Naive thymus-derived CD8-positive, alpha-beta T cell (primary cell): ENCODE measurements at regions not wholly inside any gene's neighbourhood (a gene's known extent, or its start where the extent isn't known, plus 50 kb on each side); places are given as distances from the start of the nearest gene placed in this dataset.

Experiments
- ATAC-seq, 2 donors: fragments of 150-1000 bp; cut with Tn5 transposase in 1 of 2; sonication (Bioruptor Pico), chemical (Tn5 transposase) in 1 of 2; 1 replicate in 1 of 2; 2 replicates in 1 of 2; pipeline ENCODE4 v1.10.0; 2021; ENCODE audit warnings: mild to moderate bottlenecking in 2 of 2, moderate library complexity in 2 of 2
- POLR2A ChIA-PET: fragments of 350-600 bp; sonication (Branson Sonifier 250); formaldehyde crosslinking; loops from one replicate; lab custom pipeline; 2021; ENCODE audit warnings: antibody characterized with exemption; lab: Charles Lee
- DNase-seq, 10 donors: peaks; one replicate each; pipeline versions ENCODE4 v3.0.0 to v3.0.0-alpha.2; 2020 to 2022
- H3K27ac Mint-ChIP-seq, 10 donors: one replicate each; pipeline ENCODE4 v1.8.0; 2020 to 2022; ENCODE audit warnings: mild to moderate bottlenecking in 10 of 10, mixed read lengths in 10 of 10, moderate library complexity in 4 of 10, inconsistent platforms in 1 of 10
- H3K27me3 Mint-ChIP-seq, 5 donors: one replicate each; pipeline ENCODE4 v1.8.0; 2021 to 2022; ENCODE audit warnings: mixed read lengths in 5 of 5
- H3K36me3 Mint-ChIP-seq, 3 donors: one replicate each; pipeline ENCODE4 v1.8.0; 2020 to 2022; ENCODE audit warnings: mixed read lengths in 3 of 3, mild to moderate bottlenecking in 2 of 3, inconsistent platforms in 1 of 3
- H3K4me1 Mint-ChIP-seq, 4 donors: one replicate each; pipeline ENCODE4 v1.8.0; 2021 to 2022; ENCODE audit warnings: mixed read lengths in 4 of 4
- H3K4me3 Mint-ChIP-seq, 10 donors: one replicate each; pipeline ENCODE4 v1.8.0; 2020 to 2022; ENCODE audit warnings: mild to moderate bottlenecking in 10 of 10, mixed read lengths in 10 of 10, moderate library complexity in 6 of 10, inconsistent platforms in 1 of 10
- H3K9me3 Mint-ChIP-seq, 9 donors: one replicate each; pipeline ENCODE4 v1.8.0; 2020 to 2022; ENCODE audit warnings: mixed read lengths in 9 of 9, mild to moderate bottlenecking in 3 of 9, inconsistent platforms in 1 of 9, moderate library complexity in 1 of 9

DNA sequence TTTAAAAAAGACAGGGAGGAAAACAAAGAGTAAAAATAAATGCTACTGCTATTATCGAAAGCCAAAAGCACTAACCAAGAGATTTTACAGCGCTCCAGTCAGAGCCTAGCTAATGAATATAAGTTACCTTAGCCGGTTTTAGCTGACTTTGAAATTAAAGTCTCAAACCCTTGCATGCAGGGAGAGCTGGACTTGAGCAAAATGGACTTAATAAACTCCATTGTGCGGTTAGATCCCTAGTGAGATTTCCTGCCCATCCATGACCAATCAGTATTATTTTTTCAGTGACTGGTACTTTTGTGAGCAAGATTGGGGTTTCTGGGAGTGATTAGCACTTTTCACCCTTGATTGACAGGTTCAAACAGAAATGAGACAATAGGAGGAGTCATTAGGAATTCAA is 333.4 kb upstream of the ADGRL2 start:
- Mint-ChIP-seq H3K27ac (no peak overlapping the region), H3K36me3 (no peaks in the 10 kb centered on the region), H3K9me3 (peaks cover 0 to 11% (median 0%) of the 10 kb centered on the region in 9 donors), H3K4me1 (no peaks in the 10 kb centered on the region), H3K27me3 (peaks cover 0 to 3% (median 0%) of the 10 kb centered on the region in 5 donors), H3K4me3 (no peak overlapping the region)
- DNase-seq (no peak), ATAC-seq (no peak)
- POLR2A ChIA-PET: no interaction called here

DNA sequence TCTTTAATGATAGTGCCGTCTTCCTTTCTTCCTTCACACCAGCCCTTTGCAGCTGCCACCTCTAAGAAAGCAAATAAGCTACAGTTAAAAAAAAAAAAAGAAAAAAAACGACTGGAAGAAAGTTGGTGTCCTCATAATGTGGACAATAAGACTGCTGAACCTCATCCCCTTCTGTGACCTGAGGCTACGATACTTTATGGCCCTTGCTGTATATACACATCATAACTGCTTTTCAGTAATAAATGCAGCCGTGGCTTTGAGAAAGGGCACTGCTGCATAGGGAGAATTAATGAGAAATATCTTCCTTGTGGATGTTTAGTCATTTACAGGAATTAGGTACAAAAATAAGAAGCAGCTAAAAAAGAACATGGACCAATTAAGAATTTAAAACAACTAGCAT is 333.8 kb upstream of the ADGRL2 start:
- POLR2A ChIA-PET: no interaction called here
- peaks cover 0 to 3% (median 0%) of the 10 kb centered on the region in 5 donors for H3K27me3 Mint-ChIP-seq

DNA sequence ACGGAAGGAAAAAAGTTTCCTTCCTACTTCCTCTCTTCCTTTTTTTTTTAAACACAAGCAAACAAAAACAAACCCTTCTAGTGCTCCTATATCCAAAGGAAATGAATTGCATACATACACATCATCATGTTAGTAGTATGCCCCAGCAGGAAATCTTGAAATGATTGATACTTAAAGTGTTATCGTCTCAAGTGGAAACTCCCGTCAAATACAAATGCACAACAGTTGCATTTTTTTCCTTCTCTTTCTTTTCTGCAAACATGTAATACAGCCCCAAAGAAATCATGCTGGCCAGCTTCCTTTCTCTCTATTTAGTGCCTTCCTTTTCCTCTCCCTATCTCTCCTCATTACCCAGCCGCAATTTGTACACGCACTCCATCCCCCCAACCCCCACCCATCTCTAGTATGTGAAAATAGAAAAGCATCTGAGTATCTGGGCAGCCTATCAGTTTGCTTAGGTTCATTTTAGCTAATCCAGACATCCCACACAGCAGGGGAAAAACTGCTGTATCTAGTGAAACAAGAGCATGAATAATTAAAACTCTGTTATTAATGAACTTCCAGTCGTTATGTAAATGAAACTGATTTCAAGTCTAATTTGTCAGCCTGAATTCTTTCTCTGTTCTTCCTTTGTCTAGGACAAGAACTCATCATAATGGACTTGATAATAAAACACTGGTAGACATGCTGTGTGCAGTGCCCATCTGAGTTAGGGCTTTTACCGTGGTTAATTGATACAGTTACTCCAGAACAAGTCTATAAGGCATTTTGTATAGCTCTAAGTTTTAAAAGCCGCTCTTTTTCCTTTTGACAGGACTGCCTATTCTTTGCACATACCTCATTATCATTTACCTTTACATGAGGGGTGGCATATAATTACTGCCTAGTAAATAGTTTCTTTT is 336.5 kb upstream of the ADGRL2 start:
- H3K4me3 Mint-ChIP-seq: no peak overlapping the region
- no peaks in the 10 kb centered on the region for H3K36me3 Mint-ChIP-seq
- no peak for ATAC-seq
- no peaks in the 10 kb centered on the region for H3K4me1 Mint-ChIP-seq
- H3K27me3 Mint-ChIP-seq: peaks cover 0 to 7% (median 0%) of the 10 kb centered on the region in 5 donors
- DNase-seq: no peak
- H3K27ac Mint-ChIP-seq: no peak overlapping the region
- POLR2A ChIA-PET: no interaction called here
- peaks cover 0 to 20% (median 0%) of the 10 kb centered on the region in 9 donors for H3K9me3 Mint-ChIP-seq

More for the DNA sequence above, 333.8 kb upstream of the ADGRL2 start:
- Mint-ChIP-seq H3K4me3 (no peak overlapping the region), H3K9me3 (peaks cover 0 to 11% (median 0%) of the 10 kb centered on the region in 9 donors), H3K27ac (no peak overlapping the region), H3K36me3 (no peaks in the 10 kb centered on the region), H3K4me1 (no peaks in the 10 kb centered on the region)
- DNase-seq: no peak
- no peak for ATAC-seq

DNA sequence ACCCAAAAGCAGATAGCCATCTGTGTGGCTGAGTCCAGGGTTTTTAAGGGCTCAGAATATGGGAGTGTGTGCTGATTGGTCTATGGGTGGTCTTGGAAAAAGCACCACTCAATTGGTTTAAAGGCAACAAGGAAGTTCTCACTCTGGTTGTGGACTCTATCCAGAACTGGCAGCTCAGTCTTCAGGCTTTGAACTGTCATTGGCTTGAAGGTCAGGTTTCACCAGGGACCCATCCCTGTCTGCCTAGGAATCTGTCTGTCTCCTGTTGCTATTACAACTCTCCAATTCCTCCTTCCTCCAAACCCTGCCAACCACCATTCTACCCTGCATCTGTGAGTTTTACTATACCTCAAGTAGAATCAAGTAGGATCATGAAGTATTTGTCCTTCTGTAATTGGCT is 341.7 kb upstream of the ADGRL2 start:
- POLR2A ChIA-PET: no interaction called here

DNA sequence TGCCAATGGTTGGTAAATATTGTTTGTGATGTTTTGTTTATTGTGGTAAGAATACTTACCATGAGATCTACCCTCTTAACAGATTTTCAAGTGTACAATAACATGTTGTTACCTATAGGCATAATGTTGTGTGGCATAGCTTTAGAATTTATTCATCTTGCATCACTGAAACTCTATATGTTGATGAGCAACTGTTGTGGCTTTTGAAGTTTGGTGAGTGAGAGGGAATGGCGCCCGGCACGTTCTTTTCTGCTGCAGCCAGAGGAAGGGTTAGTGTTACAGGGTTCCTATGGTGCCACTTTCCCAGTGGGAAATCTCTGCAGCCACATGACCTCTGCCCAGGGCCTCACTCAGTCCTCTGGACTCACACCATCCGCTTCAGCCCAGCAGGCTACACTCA is 342.5 kb upstream of the ADGRL2 start:
- Mint-ChIP-seq H3K27ac (no peak overlapping the region), H3K36me3 (no peaks in the 10 kb centered on the region), H3K4me1 (no peaks in the 10 kb centered on the region), H3K9me3 (peaks cover 0 to 18% (median 0%) of the 10 kb centered on the region in 9 donors), H3K27me3 (peaks cover 0 to 4% (median 0%) of the 10 kb centered on the region in 5 donors), H3K4me3 (no peak overlapping the region)
- ATAC-seq: no peak
- POLR2A ChIA-PET: no interaction called here
- no peak for DNase-seq

More for the DNA sequence above, 341.7 kb upstream of the ADGRL2 start:
- Mint-ChIP-seq H3K4me3 (no peak overlapping the region), H3K36me3 (no peaks in the 10 kb centered on the region), H3K4me1 (no peaks in the 10 kb centered on the region), H3K9me3 (peaks cover 0 to 22% (median 0%) of the 10 kb centered on the region in 9 donors), H3K27ac (no peak overlapping the region), H3K27me3 (peaks cover 0 to 4% (median 0%) of the 10 kb centered on the region in 5 donors)
- DNase-seq: no peak
- no peak for ATAC-seq

- Mint-ChIP-seq H3K9me3 (peaks cover 0 to 12% (median 1%) of the 10 kb centered on the region in 9 donors), H3K4me1 (no peaks in the 10 kb centered on the region), H3K4me3 (no peak overlapping the region), H3K27me3 (no peaks in the 10 kb centered on the region), H3K27ac (no peak overlapping the region), H3K36me3 (no peaks in the 10 kb centered on the region)
- ATAC-seq (no peak), DNase-seq (no peak)
- POLR2A ChIA-PET: no interaction called here
Observed at GRCh38 chr1:81455481-81455880, 345.3 kb upstream of the ADGRL2 start.

GRCh38 chr1:81453971-81454370 is 346.8 kb upstream of the ADGRL2 start:
- no peaks in the 10 kb centered on the region for H3K4me1 Mint-ChIP-seq
- DNase-seq (no peak), ATAC-seq (no peak)
- H3K36me3 Mint-ChIP-seq: no peaks in the 10 kb centered on the region
- no peak overlapping the region for H3K27ac Mint-ChIP-seq
- no peak overlapping the region for H3K4me3 Mint-ChIP-seq
- H3K9me3 Mint-ChIP-seq: peaks cover 0 to 12% (median 0%) of the 10 kb centered on the region in 9 donors
- POLR2A ChIA-PET: no interaction called here
- no peaks in the 10 kb centered on the region for H3K27me3 Mint-ChIP-seq

DNA sequence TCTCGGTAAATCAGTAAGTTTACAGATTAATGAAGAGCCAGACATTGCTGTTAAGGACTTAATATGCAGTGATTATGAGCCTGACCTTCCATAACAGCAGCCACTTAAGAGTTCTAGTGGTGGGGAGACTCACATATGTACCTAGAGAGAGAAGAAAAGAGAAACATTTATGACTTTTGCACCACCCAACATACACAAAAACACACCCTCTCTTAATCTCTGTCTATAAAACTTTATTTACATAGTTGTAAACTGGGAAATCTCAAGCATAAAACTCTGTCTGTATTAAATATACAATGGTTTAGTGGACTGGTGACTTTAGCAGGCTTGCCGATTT is 347.4 kb upstream of the ADGRL2 start:
- ATAC-seq (no peak), DNase-seq (no peak)
- Mint-ChIP-seq H3K36me3 (no peaks in the 10 kb centered on the region), H3K9me3 (peaks cover 0 to 12% (median 1%) of the 10 kb centered on the region in 9 donors), H3K4me3 (no peak overlapping the region), H3K27me3 (no peaks in the 10 kb centered on the region), H3K27ac (no peak overlapping the region), H3K4me1 (no peaks in the 10 kb centered on the region)
- POLR2A ChIA-PET: no interaction called here

DNA sequence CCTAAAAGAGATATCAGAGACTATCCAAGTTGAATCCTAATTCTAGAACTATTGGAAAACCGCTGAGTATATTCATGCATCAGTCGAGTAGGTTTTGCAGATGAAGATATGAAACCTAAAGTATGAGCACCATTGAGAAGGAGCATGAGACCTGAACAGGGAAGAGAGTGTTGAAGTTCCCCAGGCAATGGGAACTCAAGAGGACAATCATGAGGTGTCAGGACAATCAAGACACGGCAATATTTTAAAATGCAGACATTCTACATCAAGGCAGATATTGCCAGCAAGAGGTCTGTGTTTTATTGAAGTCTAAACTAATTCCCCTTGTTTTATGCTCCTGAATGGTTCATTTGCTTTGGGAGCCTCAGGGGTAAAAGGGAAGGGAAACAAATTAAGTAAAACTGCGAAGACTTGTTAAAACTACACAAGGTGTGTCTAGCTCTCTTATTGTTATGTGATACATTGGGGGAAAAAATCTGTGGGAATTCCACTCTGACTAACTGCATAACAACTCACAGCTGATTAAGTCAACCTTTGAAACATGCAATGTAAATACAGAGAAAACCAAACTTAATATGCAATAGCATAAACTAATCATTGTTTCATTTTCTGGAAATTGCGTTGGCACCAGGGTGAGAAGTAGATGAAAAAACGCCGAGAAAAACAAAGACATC is 347.9 kb upstream of the ADGRL2 start:
- ATAC-seq (no peak), DNase-seq (no peak)
- Mint-ChIP-seq H3K4me3 (no peak overlapping the region), H3K9me3 (peaks cover 0 to 12% (median 1%) of the 10 kb centered on the region in 9 donors), H3K27ac (no peak overlapping the region), H3K36me3 (no peaks in the 10 kb centered on the region), H3K27me3 (no peaks in the 10 kb centered on the region), H3K4me1 (no peaks in the 10 kb centered on the region)
- POLR2A ChIA-PET: no interaction called here

DNA sequence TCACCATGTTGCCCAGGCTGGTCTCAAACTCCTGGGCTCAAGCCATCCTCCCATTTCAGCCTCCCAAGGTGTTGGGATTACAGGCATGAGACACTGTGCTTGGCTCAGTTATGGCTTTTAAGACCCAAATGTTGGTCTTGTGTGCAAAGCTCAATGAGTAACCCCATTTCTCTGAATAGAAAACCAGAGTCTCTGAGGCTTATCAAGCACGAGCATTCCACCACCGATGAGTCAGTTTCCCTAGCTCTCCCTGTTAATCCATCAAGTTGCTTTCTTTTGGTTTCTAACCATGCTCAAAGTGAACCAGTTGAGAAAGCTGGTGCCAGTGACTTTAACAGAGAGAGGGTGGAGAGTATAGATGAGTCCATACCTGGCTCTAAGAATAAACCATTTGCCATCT is 350.9 kb upstream of the ADGRL2 start:
- H3K9me3 Mint-ChIP-seq: peaks cover 0 to 9% (median 0%) of the 10 kb centered on the region in 9 donors
- H3K27ac Mint-ChIP-seq: no peak overlapping the region
- no peaks in the 10 kb centered on the region for H3K4me1 Mint-ChIP-seq
- POLR2A ChIA-PET: no interaction called here
- no peaks in the 10 kb centered on the region for H3K27me3 Mint-ChIP-seq
- no peak for ATAC-seq
- no peak for DNase-seq
- H3K4me3 Mint-ChIP-seq: no peak overlapping the region
- H3K36me3 Mint-ChIP-seq: no peaks in the 10 kb centered on the region

GRCh38 chr1:81446000-81446669 is 354.6 kb upstream of the ADGRL2 start:
- DNase-seq (no peak), ATAC-seq (no peak)
- H3K4me3 Mint-ChIP-seq: no peak overlapping the region
- H3K27me3 Mint-ChIP-seq: no peaks in the 10 kb centered on the region
- no peaks in the 10 kb centered on the region for H3K4me1 Mint-ChIP-seq
- H3K36me3 Mint-ChIP-seq: no peaks in the 10 kb centered on the region
- POLR2A ChIA-PET: no interaction called here
- no peak overlapping the region for H3K27ac Mint-ChIP-seq
- peaks cover 0 to 2% (median 0%) of the 10 kb centered on the region in 9 donors for H3K9me3 Mint-ChIP-seq

- Mint-ChIP-seq H3K27me3 (peaks cover 0 to 3% (median 0%) of the 10 kb centered on the region in 5 donors), H3K4me1 (no peaks in the 10 kb centered on the region), H3K36me3 (no peaks in the 10 kb centered on the region), H3K9me3 (peaks cover 0 to 12% (median 0%) of the 10 kb centered on the region in 9 donors), H3K27ac (no peak overlapping the region), H3K4me3 (no peak overlapping the region)
- no peak for DNase-seq
- POLR2A ChIA-PET: no interaction called here
- ATAC-seq: no peak
Observed at GRCh38 chr1:81443288-81443687, 357.4 kb upstream of the ADGRL2 start.
